Kidney capillary endothelial cell (primary cell): ENCODE measurements at regions not wholly inside any gene's neighbourhood (a gene's known extent, or its start where the extent isn't known, plus 50 kb on each side); places are given as distances from the start of the nearest gene placed in this dataset.
A peak's percentile ranks its signal among the peaks of the same experiment; 100 is the strongest.

Source experiments
- DNase-seq: peaks from one replicate; pipeline ENCODE4 v3.0.0-alpha.2; 2018; ENCODE audit warnings: low spot score

GRCh38 chr2:45337481-45337880 is 273.6 kb downstream of the SRBD1 start:
- no peak for DNase-seq

DNA sequence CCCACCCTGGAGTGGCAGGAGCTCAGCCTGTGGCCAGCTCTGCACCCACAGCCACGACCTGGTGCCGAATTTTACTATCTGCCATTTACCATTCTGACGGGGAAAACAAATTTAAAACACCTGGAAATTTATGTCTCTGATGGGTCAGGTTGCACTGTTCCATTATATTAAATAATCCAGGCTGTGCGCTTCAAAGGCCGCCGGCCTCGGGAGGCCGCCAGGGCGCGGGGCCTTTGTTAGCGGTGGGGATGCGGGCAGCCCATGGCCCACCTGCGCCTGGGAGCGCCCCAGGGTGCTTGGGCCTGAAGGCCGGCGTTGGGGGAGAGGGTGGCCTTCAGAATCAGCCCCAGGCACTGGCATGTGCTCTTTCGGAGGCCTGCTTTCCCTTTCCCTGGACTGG is 276.9 kb downstream of the SRBD1 start:
- DNase-seq, result no peak

DNA sequence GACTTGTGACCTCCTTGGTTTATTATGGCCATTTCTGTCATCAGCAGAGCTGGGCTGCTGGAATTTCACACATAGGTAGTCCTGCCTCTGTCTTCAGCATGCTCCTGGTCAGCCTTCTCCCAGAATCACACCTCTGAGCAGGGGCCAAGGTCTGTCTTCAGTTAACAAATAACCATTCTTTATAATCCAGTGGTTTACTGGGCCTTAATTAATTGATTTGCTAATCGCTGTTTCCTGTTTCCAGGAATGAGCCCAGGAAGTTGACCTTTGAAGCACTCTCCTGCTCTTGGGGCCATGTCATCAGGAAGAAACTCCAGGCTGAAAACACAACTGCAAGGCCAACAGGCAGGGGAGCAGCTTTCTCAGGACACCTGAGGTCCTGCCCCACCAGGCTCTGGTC is 278.5 kb downstream of the SRBD1 start:
- no peak for DNase-seq

- DNase-seq, result no peak
Observed at GRCh38 chr2:45332094-45332493, 279.0 kb downstream of the SRBD1 start.

DNA sequence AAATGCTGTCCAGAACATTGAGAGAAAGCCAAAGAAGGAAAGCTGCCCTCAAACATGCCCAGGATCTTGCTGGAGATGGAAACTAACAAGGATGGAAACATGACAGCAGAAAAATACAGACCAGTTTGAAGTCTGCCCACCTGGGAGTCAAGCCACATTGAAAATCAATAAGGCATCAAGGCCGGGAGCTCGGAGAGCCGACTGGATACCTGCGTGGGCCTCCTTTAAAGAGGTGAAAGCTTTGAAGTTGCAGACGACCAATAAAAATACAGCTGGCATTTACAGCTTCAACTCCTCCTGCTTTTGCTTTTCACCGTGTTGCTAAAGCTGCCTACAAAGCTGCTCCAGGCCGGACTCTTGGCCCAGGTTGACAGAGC is 279.7 kb downstream of the SRBD1 start:
- DNase-seq, result no peak

GRCh38 chr2:45330637-45331409 is 280.2 kb downstream of the SRBD1 start:
- peak; percentile 70 for DNase-seq

DNA sequence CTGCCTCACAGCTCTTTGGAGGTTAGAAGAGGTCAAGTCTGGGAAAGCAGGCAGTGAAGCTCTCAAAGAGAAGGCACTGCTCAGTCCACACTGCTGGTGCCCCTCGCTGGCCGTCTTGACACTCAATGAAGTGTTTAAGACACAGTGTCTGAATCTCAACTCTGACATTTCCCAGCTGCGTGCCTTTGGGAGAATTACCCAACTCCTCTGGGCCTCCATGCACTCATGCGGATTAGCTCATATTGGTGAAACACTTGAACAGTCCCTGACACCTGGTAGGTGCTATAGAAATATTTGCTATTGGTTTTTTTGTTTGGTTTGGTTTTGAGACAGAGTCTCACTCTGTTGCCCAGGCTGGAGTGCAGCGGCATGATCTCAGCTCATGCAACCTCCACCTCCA is 281.0 kb downstream of the SRBD1 start:
- DNase-seq, result no peak

DNA sequence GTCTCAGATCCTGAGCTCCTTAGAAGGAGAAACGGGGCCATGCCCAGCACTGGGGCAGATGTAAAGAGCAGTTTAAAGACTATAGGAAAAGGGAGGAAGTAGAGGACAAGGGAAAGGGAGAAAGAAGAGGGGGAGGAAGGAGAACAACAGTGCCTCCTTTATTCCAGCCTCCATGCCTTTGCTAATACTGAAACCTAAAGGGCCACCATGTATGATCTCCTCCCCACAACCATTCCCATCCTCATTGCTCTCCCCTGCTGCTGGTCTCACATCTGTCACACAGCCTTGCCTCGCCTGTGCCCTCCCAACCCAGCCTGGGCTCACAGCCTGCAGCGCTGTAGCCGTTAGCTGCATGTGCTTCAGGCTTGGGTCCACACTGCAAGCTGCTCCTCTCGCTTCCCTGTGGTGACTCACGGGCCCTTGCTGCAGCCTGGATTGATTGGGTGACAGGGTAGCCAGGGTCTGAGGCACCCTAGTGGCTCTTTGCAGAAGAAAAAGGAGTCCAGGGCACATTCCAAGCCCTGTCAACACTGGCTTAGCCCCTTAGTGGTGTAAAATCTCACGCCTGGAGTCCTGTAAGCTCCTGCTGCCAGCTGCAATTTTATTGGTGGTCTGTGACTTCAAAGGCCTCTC is 281.9 kb downstream of the SRBD1 start:
- DNase-seq, result no peak

DNA sequence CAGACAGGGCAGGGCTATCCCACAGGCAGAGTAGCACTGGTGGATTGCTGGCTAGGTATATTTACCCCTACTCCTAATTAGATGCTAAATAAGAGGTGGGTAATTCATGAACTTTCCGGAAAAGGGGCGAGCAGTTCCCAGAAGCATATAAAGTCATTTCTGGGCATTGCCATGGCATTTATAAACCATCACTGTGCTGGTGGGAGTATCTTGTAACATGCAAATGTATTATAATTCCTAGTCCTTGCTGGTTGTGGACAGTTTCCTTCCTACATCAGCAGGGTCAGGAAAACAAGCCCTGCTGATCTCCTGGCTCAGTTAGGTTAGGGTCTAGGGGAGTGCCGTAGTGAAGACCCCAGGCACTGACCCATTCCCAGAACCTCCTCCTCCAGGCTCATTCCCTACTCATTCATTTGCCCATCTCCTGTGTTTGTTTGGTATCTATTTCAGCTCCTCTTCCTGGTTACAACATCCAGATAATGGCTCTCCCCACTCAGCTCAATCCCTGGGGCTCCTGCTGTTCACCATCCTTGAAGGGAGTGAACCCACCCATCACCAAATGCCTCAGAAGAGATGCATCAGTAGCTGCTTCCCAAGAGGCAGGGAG is 282.7 kb downstream of the SRBD1 start:
- DNase-seq, result no peak

DNA sequence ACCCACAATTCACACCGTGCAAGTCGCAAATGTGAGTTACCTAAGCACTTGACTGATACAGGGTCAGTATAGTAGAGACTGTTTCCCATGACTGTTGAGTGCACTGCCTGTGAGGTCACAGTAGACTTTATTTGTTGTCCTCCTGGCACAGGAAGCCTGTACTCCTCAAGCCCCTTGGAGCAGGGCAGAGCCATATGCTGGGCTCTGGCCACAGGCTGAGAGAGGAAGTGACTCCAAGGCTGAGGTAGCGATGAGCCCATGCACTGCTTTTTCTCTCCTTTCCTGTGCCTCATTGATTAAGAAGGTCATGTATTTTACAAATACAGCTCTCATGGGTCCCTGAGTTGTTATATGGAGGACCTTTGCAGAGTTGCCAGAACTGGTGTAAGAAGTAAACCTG is 287.7 kb downstream of the SRBD1 start:
- peak; percentile 67 for DNase-seq

GRCh38 chr2:45320956-45321355 is 290.1 kb downstream of the SRBD1 start:
- DNase-seq, result no peak

GRCh38 chr2:45319683-45320455 is 291.2 kb downstream of the SRBD1 start:
- DNase-seq, result no peak

- DNase-seq, result no peak
Observed at GRCh38 chr2:45318686-45319085, 292.4 kb downstream of the SRBD1 start.

DNA sequence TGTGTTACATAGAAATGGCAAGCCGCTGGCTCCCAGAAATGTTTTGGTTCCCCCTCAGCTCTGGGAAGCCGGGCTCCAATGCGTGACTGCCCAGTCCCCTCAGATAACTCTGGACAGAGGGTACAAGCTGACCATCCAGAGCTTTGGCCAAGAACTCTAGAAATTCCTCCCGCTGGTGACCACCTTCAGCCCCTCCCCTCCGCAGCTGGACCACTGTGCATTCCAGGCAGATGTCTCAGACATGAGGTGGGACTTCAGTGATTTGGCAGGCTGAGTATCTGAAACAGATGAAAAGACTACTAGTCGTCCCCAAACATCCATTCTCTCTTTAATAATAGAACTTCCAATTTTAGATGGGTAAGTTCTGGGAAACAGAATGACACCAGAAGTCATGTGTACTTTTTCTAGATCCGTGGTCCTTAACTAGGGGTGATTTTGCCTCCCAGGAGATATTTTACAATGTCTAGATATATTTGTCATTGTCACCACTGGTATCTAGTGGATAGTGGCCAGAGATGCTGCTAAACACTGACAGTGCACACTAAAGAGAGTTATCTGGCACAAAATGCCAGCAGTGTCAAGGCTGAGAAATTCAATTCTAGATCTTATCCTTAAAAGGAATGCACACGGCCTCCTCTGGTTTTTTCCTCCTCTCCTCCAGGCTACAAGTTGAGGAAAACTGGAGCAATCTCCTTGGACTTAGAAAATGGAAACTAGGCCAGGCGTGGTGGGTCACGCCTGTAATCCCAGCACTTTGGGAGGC is 294.3 kb downstream of the SRBD1 start:
- no peak for DNase-seq

DNA sequence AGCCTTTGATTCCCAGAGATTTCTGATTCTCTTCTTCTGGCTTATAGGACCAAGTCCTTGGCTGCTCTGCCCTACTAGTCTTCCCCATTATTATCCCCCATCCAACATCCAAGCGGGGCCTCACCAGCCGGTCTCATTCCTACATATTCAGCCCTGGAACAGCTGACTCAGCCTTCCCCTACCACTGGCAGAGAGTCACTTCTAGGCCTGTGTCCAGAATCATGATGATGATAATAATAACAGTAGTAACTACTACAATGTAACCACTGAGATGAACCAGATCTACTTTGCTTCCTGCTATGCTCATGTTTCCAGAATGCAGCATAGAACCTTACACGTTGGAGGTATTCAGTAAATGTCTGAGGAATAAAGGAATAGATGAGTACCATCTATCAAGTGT is 295.2 kb downstream of the SRBD1 start:
- DNase-seq, result no peak

DNA sequence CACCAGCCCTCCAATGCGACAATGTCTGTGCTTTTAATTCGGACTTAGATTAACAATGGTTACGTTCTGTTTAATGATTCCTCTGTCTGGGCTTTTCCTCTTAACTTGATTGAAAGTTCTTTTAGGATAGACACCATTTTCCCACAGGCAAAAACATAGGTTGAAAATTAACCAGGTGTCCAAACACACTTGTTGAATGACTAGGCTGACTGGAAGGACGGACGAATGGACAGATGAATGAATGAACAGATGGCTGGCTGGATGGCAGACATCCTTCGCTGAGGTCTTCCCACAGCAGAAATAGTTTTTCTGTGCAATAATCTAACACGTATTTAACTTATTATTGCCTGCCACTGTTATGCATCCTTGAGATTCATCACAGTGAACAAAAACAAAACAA is 298.8 kb downstream of the SRBD1 start:
- DNase-seq, result no peak

DNA sequence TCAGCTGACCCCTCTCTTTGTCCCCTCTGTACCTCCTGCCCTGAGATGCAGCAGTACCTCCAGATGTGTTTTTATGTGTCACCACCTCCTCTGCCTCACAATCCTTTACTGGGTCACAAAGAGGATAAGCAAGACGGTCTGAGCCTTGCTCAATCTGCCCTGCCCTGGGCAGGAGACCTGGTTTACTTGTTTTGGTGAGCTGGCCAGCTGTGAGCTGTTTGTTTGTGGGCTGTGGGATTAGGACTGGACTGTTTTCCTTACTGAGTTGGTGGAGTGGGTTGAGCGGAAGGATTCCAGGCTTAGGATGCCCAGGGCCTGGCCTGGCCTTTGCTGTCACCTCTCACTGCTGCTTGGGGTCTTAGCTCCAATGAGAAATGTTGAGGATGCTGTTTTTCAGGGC is 299.5 kb downstream of the SRBD1 start:
- no peak for DNase-seq

- DNase-seq, result no peak
Observed at GRCh38 chr2:45307147-45307546, 297.9 kb upstream of the SIX2 start.

DNA sequence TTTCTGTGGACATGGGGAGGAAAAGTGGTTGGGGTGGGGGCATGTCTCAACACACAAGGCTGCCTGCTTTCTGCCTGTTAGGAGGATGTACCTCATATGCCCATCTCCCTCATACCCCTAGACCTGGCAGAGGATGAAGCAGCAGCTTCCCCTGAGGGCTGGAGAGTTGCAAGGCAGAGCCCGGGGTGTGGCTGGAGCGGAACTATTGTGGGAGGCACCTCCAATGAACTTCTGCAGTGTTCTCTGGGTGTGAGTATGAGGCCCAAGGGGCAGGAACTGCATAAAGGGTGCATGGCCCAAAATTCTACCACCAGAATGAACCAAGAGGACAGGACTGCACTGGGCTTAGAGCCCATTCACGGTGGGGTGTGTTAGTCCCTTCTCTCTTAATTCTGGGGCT is 296.3 kb upstream of the SIX2 start:
- no peak for DNase-seq

GRCh38 chr2:45303417-45304202 is 294.4 kb upstream of the SIX2 start:
- DNase-seq, result no peak
